ENCODE measurements at regions not wholly inside any gene's neighbourhood (a gene's known extent, or its start where the extent isn't known, plus 50 kb on each side); places are given as distances from the start of the nearest gene placed in this dataset.

DNA sequence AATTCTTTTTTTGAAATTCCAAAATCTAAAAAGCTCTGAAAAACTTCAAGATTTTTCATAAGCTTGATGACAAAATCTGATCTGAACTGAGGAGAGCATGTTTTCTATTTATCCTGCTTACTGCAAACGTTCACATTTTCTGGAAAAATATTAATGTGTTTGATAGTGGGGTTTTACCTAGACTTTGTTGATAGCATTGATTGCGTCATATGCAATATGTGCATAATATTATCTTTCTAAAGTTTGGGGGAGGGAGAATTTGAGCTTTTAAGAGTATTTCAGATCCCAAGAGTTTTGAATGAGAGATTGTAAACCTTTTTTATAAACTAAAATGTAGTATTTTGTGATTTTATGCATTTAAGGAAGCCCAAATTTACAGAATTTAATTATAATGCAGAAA, 62.8 kb upstream of the CDH6 start:
- Histone ChIP-seq H3K36me3 (no peaks in the 10 kb centered on the region), H3K27ac (no peak overlapping the region), H3K4me1 (ENCODE audit: insufficient read depth) (no peaks in the 10 kb centered on the region), H3K27me3 (no peaks in the 10 kb centered on the region), H3K9me3 (no peaks in the 10 kb centered on the region), H3K4me3 (no peak overlapping the region)
- 45 to 71% (median 49%) methylated on average over 2 of the region's 2 CpGs for WGBS, 3 donors
- no peak for DNase-seq
- TF ChIP-seq POLR2A (IDR thresholded peaks at IDR 0.05) (no peak), EP300 (IDR thresholded peaks at IDR 0.05) (no peak)
- TF ChIP-seq, protein P1, sequence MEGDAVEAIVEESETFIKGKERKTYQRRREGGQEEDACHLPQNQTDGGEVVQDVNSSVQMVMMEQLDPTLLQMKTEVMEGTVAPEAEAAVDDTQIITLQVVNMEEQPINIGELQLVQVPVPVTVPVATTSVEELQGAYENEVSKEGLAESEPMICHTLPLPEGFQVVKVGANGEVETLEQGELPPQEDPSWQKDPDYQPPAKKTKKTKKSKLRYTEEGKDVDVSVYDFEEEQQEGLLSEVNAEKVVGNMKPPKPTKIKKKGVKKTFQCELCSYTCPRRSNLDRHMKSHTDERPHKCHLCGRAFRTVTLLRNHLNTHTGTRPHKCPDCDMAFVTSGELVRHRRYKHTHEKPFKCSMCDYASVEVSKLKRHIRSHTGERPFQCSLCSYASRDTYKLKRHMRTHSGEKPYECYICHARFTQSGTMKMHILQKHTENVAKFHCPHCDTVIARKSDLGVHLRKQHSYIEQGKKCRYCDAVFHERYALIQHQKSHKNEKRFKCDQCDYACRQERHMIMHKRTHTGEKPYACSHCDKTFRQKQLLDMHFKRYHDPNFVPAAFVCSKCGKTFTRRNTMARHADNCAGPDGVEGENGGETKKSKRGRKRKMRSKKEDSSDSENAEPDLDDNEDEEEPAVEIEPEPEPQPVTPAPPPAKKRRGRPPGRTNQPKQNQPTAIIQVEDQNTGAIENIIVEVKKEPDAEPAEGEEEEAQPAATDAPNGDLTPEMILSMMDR (IDR thresholded peaks at IDR 0.05) = no peak
- intact Hi-C loops (cut with DNase I) = no loop called here

GRCh38 chr5:31124651-31125305, 68.7 kb upstream of the CDH6 start:
- Histone ChIP-seq H3K9me3 (no peaks in the 10 kb centered on the region), H3K27me3 (no peaks in the 10 kb centered on the region), H3K36me3 (no peaks in the 10 kb centered on the region), H3K27ac (no peak overlapping the region), H3K4me1 (ENCODE audit: insufficient read depth) (no peaks in the 10 kb centered on the region), H3K4me3 (no peak overlapping the region)
- TF ChIP-seq EP300 (IDR thresholded peaks at IDR 0.05) (no peak), POLR2A (IDR thresholded peaks at IDR 0.05) (no peak)
- TF ChIP-seq, protein P1 (IDR thresholded peaks at IDR 0.05) = no peak
- intact Hi-C loops (cut with DNase I) = no loop called here
- WGBS, 3 donors = 79 to 85% (median 82%) methylated on average over 5 of the region's 5 CpGs
- DNase-seq = no peak

DNA sequence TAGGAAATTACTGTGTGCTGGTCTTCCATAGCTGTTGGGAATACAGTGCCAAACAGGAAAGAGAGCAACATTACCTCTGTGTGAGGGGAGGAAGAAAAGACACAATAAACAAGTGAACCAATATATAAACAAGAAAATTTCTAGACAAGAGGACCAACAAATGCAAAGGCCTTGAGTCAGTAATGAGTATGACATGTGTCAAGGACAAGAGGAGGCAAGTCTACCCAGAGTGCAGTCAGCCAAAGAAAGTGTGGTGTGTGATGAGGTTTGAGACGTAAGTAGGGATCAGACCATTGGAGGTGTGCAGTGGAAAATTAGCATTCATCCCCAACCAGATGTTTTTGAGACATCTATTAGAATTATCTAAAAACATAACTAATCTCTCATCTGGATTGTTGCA, 69.5 kb upstream of the CDH6 start:
- no peaks in the 10 kb centered on the region for H3K36me3 ChIP-seq
- no peak overlapping the region for H3K27ac ChIP-seq
- no peak overlapping the region for H3K4me3 ChIP-seq
- H3K27me3 ChIP-seq = no peaks in the 10 kb centered on the region
- DNase-seq = no peak
- TF ChIP-seq POLR2A (IDR thresholded peaks at IDR 0.05) (no peak), EP300 (IDR thresholded peaks at IDR 0.05) (no peak)
- TF ChIP-seq, protein P1 (IDR thresholded peaks at IDR 0.05) = no peak
- WGBS, 3 donors = 66 to 81% (median 70%) methylated on average over 1 of the region's 1 CpG
- intact Hi-C loops (cut with DNase I) = no loop called here
- no peaks in the 10 kb centered on the region for H3K9me3 ChIP-seq
- H3K4me1 ChIP-seq (ENCODE audit: insufficient read depth) = no peaks in the 10 kb centered on the region

DNA sequence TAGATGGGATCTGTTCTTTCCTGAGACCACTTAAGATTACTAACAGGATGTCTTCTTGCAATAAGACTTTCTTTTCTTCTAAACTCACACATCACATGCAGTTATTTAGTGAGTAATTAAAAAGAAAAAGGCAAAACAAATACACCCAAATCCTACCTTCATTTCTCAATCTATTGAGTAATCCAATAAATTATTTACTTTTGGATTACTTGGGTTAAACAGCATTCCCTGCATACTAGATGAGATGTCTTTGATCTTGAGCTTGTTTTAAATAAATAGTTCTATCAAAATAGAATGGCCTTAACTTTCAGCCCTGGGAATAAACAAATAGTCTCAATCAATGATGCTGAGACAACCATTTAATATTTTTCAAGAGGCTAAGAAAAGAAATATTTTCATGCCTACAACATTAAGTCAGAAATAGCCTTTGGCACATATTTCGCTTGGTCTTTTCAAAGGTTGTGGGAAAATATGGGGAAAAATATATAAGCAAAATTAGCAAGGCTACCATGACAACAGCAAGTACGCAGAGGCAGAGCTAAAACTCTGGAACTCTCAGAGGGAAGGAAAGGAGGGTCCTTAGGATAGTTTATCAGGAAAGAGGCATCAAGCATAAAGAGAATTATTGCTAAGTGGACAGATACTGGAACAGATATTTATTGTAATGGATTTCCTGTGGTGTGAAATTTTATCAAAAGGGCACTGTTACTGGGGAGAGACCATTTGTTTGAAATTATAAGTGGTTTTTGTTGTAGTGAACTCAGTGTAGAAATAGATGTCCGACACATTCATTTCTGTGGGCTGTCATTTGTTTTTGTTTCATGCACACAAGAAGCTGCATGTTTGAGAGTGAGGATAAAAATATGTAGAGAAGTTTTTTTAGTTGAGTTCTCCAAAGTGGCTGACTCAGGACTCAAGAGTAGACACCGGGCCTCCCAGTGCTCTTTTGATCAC, 70.2 kb upstream of the CDH6 start:
- Histone ChIP-seq H3K36me3 (no peaks in the 10 kb centered on the region), H3K4me1 (ENCODE audit: insufficient read depth) (no peaks in the 10 kb centered on the region), H3K4me3 (no peak overlapping the region), H3K9me3 (no peaks in the 10 kb centered on the region), H3K27ac (no peak overlapping the region), H3K27me3 (no peaks in the 10 kb centered on the region)
- TF ChIP-seq POLR2A (IDR thresholded peaks at IDR 0.05) (no peak), EP300 (IDR thresholded peaks at IDR 0.05) (no peak)
- TF ChIP-seq, protein P1 (IDR thresholded peaks at IDR 0.05) = no peak
- intact Hi-C loops (cut with DNase I) = no loop called here
- WGBS, 3 donors = 40 to 57% (median 50%) methylated on average over 4 of the region's 4 CpGs
- no peak for DNase-seq

Data from ovary (tissue), 7 donors.